Bronchial epithelial cell (primary cell): ENCODE measurements at regions not wholly inside any gene's neighbourhood (a gene's known extent, or its start where the extent isn't known, plus 50 kb on each side); places are given as distances from the start of the nearest gene placed in this dataset.

Experiments used
- DNase-seq: peaks from one replicate; pipeline ENCODE4 v3.0.0-alpha.2; 2010; ENCODE audit warnings: low read depth
- FAIRE-seq: peaks from 2 replicates; lab custom pipeline; 2011; peaks lifted over from hg19 to GRCh38; lab: Jason Lieb, UNC
- H3K27me3 ChIP-seq: 2 replicates; pipeline ENCODE4 v1.5.1; 2011; ENCODE audit warnings: low read length; ENCODE audit not compliant: control insufficient read depth, insufficient read depth
- H3K36me3 ChIP-seq: 2 replicates; pipeline ENCODE4 v1.5.1; 2011; ENCODE audit warnings: low read length; ENCODE audit not compliant: control insufficient read depth, insufficient read depth
- H3K4me3 ChIP-seq: 2 replicates; pipeline ENCODE4 v1.5.1; 2011; ENCODE audit warnings: mild to moderate bottlenecking, low read depth, low read length, control low read depth
- TF ChIP-seq, protein P1 (sequence below): IDR thresholded peaks from 2 replicates; pipeline ENCODE4 v1.5.1; 2011; ENCODE audit warnings: mild to moderate bottlenecking, moderate library complexity, low read length, control low read depth, inconsistent platforms; ENCODE audit not compliant: insufficient read depth, severe bottlenecking

- TF ChIP-seq, protein P1, sequence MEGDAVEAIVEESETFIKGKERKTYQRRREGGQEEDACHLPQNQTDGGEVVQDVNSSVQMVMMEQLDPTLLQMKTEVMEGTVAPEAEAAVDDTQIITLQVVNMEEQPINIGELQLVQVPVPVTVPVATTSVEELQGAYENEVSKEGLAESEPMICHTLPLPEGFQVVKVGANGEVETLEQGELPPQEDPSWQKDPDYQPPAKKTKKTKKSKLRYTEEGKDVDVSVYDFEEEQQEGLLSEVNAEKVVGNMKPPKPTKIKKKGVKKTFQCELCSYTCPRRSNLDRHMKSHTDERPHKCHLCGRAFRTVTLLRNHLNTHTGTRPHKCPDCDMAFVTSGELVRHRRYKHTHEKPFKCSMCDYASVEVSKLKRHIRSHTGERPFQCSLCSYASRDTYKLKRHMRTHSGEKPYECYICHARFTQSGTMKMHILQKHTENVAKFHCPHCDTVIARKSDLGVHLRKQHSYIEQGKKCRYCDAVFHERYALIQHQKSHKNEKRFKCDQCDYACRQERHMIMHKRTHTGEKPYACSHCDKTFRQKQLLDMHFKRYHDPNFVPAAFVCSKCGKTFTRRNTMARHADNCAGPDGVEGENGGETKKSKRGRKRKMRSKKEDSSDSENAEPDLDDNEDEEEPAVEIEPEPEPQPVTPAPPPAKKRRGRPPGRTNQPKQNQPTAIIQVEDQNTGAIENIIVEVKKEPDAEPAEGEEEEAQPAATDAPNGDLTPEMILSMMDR, result no peak
- no peaks in the 10 kb centered on the region for H3K27me3 ChIP-seq
- H3K4me3 ChIP-seq, result no peak overlapping the region
- DNase-seq (no peak), FAIRE-seq (no peak)
- no peaks in the 10 kb centered on the region for H3K36me3 ChIP-seq
Observed at GRCh38 chr16:6249863-6250262, 1082.8 kb upstream of the RBFOX1 start.

GRCh38 chr16:6248199-6248598, 1084.4 kb upstream of the RBFOX1 start:
- Histone ChIP-seq H3K27me3 (no peaks in the 10 kb centered on the region), H3K36me3 (no peaks in the 10 kb centered on the region), H3K4me3 (no peak overlapping the region)
- FAIRE-seq, result no peak
- TF ChIP-seq, protein P1, result no peak
- no peak for DNase-seq

DNA sequence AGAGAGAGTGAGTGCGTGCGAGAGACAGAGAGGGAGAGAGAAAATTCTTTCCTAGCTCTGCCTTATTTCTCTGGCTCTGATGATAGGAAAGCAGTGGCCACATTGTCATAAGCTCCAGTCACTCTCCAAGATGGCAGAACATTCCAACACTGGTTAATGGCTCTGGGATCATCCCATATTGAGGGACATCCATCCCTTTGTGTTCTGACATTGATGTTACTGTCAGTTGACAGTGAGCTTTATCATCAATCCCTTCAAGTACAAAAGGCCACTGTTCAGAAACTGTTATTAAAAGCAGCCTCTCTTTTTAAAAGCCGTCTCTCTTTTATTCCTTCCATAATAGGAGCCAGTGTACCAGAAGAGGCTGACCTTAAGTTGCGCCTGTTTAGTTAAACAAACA, 1084.9 kb upstream of the RBFOX1 start:
- FAIRE-seq, result no peak
- no peak overlapping the region for H3K4me3 ChIP-seq
- H3K27me3 ChIP-seq, result no peaks in the 10 kb centered on the region
- TF ChIP-seq, protein P1, result no peak
- no peaks in the 10 kb centered on the region for H3K36me3 ChIP-seq
- DNase-seq, result no peak

DNA sequence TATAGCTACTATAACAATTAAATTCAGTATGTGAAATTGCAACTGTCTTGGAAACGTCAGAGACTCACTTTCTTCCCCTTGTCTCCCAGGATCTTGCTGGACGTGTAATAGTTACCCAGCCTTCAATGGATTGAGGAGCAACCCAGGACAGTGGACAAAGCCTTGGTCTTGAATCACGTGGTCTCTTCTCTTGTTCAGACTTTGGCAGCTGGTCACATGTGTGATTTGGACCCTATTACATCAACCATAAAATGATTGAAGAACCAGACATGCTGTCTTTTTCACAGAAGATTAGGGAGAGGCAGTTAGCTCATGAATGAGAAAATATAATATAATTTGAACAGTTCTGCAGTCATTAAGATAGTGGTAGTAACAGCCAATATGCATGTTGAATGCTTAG, 1085.5 kb upstream of the RBFOX1 start:
- DNase-seq, result no peak
- TF ChIP-seq, protein P1, result no peak
- no peaks in the 10 kb centered on the region for H3K27me3 ChIP-seq
- FAIRE-seq, result no peak
- H3K36me3 ChIP-seq, result no peaks in the 10 kb centered on the region
- no peak overlapping the region for H3K4me3 ChIP-seq

- no peaks in the 10 kb centered on the region for H3K27me3 ChIP-seq
- H3K36me3 ChIP-seq, result no peaks in the 10 kb centered on the region
- no peak overlapping the region for H3K4me3 ChIP-seq
- DNase-seq (no peak), FAIRE-seq (no peak)
- TF ChIP-seq, protein P1, result no peak
Observed at GRCh38 chr16:6246266-6246665, 1086.4 kb upstream of the RBFOX1 start.

DNA sequence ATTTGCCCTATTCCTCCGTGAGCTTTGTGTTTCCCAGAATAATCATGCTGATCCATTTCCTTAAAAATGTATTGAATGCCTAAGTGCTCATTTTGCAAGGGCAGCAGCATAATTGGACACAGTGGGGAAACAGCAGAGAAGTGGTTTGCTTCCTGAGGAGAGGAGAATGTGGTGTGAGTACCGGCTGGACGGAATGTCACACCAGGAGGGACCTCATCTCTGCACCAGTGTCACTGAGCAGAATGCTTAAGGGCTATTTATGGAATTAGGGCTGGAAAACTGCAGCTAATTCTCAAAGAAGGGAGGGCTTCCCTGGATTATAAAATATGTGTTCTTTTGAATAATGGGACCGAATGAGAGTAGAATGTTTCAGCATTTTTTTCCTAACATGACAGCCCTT, 1100.6 kb upstream of the RBFOX1 start:
- TF ChIP-seq, protein P1, result no peak
- Histone ChIP-seq H3K27me3 (no peaks in the 10 kb centered on the region), H3K4me3 (no peak overlapping the region), H3K36me3 (no peaks in the 10 kb centered on the region)
- no peak for FAIRE-seq
- DNase-seq, result no peak
